GM12878 (cell line): ENCODE measurements at regions not wholly inside any gene's neighbourhood (a gene's known extent, or its start where the extent isn't known, plus 50 kb on each side); places are given as distances from the start of the nearest gene placed in this dataset.

Experiments
- ATAC-seq: fragments of 200-7000 bp; cut with Tn5 transposase; 3 replicates; pipeline ENCODE4 v1.9.1; 2020; ENCODE audit warnings: mild to moderate bottlenecking, moderate library complexity
- BruUV-seq: library from RNA; stranded (reverse); fragments of 400-500 nt; replicated peaks from 2 replicates; lab custom pipeline; 2021; lab: Mats Ljungman, UMichigan
- CTCF ChIA-PET: fragments of 300-600 bp; sonication (Branson Sonifier 250); formaldehyde crosslinking; extraction: SDS; loops from one replicate; lab custom pipeline; 2021; ENCODE audit warnings: inconsistent platforms; lab: Yijun Ruan, JAX
- POLR2A ChIA-PET: fragments of 350-600 bp; formaldehyde crosslinking; extraction: SDS; loops from one replicate; lab custom pipeline; 2021; ENCODE audit warnings: inconsistent platforms; lab: Charles Lee
- RAD21 ChIA-PET: fragments of 300-600 bp; sonication (Branson Sonifier 250); formaldehyde crosslinking; loops from one replicate; lab custom pipeline; 2023; ENCODE audit warnings: antibody characterized with exemption; ENCODE audit not compliant: unreplicated experiment; lab: Charles Lee
- SMC1A ChIA-PET: fragments of 300-600 bp; sonication (Branson Sonifier 250); formaldehyde crosslinking; loops from one replicate; lab custom pipeline; 2023; ENCODE audit not compliant: unreplicated experiment, uncharacterized antibody; lab: Charles Lee
- DNase-seq: peaks from one replicate; pipeline ENCODE4 v3.0.0-alpha.2; 2011; ENCODE audit warnings: low read depth, low spot score
- FAIRE-seq: peaks from 3 replicates; lab custom pipeline; 2011; peaks lifted over from hg19 to GRCh38; lab: Jason Lieb, UNC
- H2AFZ ChIP-seq: 2 replicates; pipeline ENCODE4 v1.6.0; 2011; ENCODE audit warnings: low read depth, low read length, control low read depth; ENCODE audit not compliant: control insufficient read depth
- H3K27ac ChIP-seq: 2 replicates; pipeline ENCODE4 v1.5.1; 2011; ENCODE audit warnings: control low read depth; ENCODE audit not compliant: control insufficient read depth, insufficient read depth
- H3K27me3 ChIP-seq, 2 experiments: replicated peaks in 1 of 2; 2 replicates each; pipeline versions ENCODE4 v1.6.0 to v1.6.1; 2011; ENCODE audit warnings: low read length in 1 of 2; ENCODE audit not compliant: control insufficient read depth in 2 of 2, insufficient read depth in 2 of 2
- H3K36me3 ChIP-seq, 2 experiments: 2 replicates each; pipeline ENCODE4 v1.5.1; 2011; ENCODE audit warnings: low read length in 1 of 2; ENCODE audit not compliant: control insufficient read depth in 2 of 2, insufficient read depth in 2 of 2
- H3K4me1 ChIP-seq: 2 replicates; pipeline ENCODE4 v1.6.1; 2011; ENCODE audit warnings: mild to moderate bottlenecking, low read length, moderate library complexity, mixed read lengths; ENCODE audit not compliant: control insufficient read depth, insufficient read depth
- H3K4me2 ChIP-seq: 2 replicates; pipeline ENCODE4 v1.6.0; 2011; ENCODE audit warnings: control low read depth; ENCODE audit not compliant: control insufficient read depth, insufficient read depth
- H3K4me3 ChIP-seq: fragments of 200-600 bp; sonication (generic); 2 replicates; pipeline ENCODE4 v1.5.1; 2016
- H3K79me2 ChIP-seq: 2 replicates; pipeline ENCODE4 v1.6.0; 2011; ENCODE audit warnings: low read length; ENCODE audit not compliant: control insufficient read depth, insufficient read depth
- H3K9ac ChIP-seq: 2 replicates; pipeline ENCODE4 v1.8.0; 2011; ENCODE audit warnings: low read length, control low read depth, mixed read lengths; ENCODE audit not compliant: control insufficient read depth, insufficient read depth
- H3K9me3 ChIP-seq: replicated peaks from 3 replicates; pipeline ENCODE4 v1.5.1; 2011; ENCODE audit warnings: mild to moderate bottlenecking, low read length; ENCODE audit not compliant: control insufficient read depth, insufficient read depth
- H4K20me1 ChIP-seq: 2 replicates; pipeline ENCODE4 v1.6.0; 2011; ENCODE audit not compliant: control insufficient read depth, insufficient read depth
- CTCF ChIP-seq, 3 experiments: IDR thresholded peaks in 2 of 3; conservative IDR thresholded peaks in 1 of 3; 2 replicates each; pipeline ENCODE4 v1.5.1; 2011; ENCODE audit warnings: low read depth in 3 of 3, low read length in 3 of 3, mild to moderate bottlenecking in 3 of 3, control low read depth in 2 of 3, moderate library complexity in 2 of 3, inconsistent platforms in 1 of 3, mixed read lengths in 1 of 3; ENCODE audit not compliant: control insufficient read depth in 2 of 3, insufficient read depth in 1 of 3; ENCODE audit errors: extremely low read depth in 1 of 3
- MYC ChIP-seq: IDR thresholded peaks from 2 replicates; pipeline ENCODE4 v1.6.1; 2011; ENCODE audit warnings: mild to moderate bottlenecking, low read length, moderate library complexity, inconsistent platforms; ENCODE audit not compliant: insufficient read depth, insufficient replicate concordance, insufficient read length, severe bottlenecking
- WGBS: methylation state at CpG from one replicate; pipeline ENCODE4 v1.1.6; 2016; ENCODE audit warnings: low lambda C conversion rate; ENCODE audit not compliant: insufficient replicate concordance, insufficient coverage; ENCODE audit errors: missing lambda C conversion rate; 5-methylcytosine and 5-hydroxymethylcytosine counted together
- in situ Hi-C: fragments of 300-500 bp; cut with MboI; formaldehyde crosslinking; loops from 9 replicates; pipeline ENCODE4 v1.14.3; 2018; ENCODE audit warnings: mixed read lengths
- intact Hi-C: fragments of 100-400 bp; cut with micrococcal nuclease; formaldehyde crosslinking; loops from one replicate; pipeline ENCODE4 v1.14.2; 2022; ENCODE audit not compliant: unreplicated experiment
- TF ChIP-seq, protein P1 (sequence below): IDR thresholded peaks from 2 replicates; pipeline ENCODE4 v1.6.1; 2012; ENCODE audit warnings: mild to moderate bottlenecking, low read depth, low read length
- TF ChIP-seq, protein P2 (sequence below): fragments of 450-650 bp; IDR thresholded peaks from 2 replicates; pipeline ENCODE4 v1.6.1; 2016; ENCODE audit warnings: mild to moderate bottlenecking

GRCh38 chr11:122020902-122021301, 95.1 kb downstream of the BLID start:
- ATAC-seq: no peak
- WGBS: 2% methylated on average over 2 of the region's 2 CpGs
- Histone ChIP-seq H2AFZ (no peak overlapping the region), H3K79me2 (no peaks in the 10 kb centered on the region), H3K36me3 (no peaks in the 10 kb centered on the region), H3K9ac (no peak overlapping the region), H4K20me1 (no peaks in the 10 kb centered on the region), H3K4me1 (no peaks in the 10 kb centered on the region), H3K4me3 (no peak overlapping the region), H3K27ac (no peak overlapping the region), H3K27me3 (no peaks in the 10 kb centered on the region), H3K9me3 (no peaks in the 10 kb centered on the region), H3K4me2 (no peak overlapping the region)
- ChIA-PET RAD21 (no interaction called here), POLR2A (no interaction called here), CTCF (interaction anchor here (0.7 kb wide), 1 partner anchor 41 kb away, joined by 3 read pairs; no protein-coding TSS in a partner anchor), SMC1A (no interaction called here)
- TF ChIP-seq, protein P1, sequence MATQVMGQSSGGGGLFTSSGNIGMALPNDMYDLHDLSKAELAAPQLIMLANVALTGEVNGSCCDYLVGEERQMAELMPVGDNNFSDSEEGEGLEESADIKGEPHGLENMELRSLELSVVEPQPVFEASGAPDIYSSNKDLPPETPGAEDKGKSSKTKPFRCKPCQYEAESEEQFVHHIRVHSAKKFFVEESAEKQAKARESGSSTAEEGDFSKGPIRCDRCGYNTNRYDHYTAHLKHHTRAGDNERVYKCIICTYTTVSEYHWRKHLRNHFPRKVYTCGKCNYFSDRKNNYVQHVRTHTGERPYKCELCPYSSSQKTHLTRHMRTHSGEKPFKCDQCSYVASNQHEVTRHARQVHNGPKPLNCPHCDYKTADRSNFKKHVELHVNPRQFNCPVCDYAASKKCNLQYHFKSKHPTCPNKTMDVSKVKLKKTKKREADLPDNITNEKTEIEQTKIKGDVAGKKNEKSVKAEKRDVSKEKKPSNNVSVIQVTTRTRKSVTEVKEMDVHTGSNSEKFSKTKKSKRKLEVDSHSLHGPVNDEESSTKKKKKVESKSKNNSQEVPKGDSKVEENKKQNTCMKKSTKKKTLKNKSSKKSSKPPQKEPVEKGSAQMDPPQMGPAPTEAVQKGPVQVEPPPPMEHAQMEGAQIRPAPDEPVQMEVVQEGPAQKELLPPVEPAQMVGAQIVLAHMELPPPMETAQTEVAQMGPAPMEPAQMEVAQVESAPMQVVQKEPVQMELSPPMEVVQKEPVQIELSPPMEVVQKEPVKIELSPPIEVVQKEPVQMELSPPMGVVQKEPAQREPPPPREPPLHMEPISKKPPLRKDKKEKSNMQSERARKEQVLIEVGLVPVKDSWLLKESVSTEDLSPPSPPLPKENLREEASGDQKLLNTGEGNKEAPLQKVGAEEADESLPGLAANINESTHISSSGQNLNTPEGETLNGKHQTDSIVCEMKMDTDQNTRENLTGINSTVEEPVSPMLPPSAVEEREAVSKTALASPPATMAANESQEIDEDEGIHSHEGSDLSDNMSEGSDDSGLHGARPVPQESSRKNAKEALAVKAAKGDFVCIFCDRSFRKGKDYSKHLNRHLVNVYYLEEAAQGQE: no peak
- TF ChIP-seq, protein P2, sequence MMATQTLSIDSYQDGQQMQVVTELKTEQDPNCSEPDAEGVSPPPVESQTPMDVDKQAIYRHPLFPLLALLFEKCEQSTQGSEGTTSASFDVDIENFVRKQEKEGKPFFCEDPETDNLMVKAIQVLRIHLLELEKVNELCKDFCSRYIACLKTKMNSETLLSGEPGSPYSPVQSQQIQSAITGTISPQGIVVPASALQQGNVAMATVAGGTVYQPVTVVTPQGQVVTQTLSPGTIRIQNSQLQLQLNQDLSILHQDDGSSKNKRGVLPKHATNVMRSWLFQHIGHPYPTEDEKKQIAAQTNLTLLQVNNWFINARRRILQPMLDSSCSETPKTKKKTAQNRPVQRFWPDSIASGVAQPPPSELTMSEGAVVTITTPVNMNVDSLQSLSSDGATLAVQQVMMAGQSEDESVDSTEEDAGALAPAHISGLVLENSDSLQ: no peak
- TF ChIP-seq CTCF (IDR thresholded peaks at IDR 0.05 in 2 of 3, conservative IDR thresholded peaks at IDR 0.05 in 1 of 3; ENCODE audit: control insufficient read depth in 2 of 3, extremely low read depth in 1 of 3, insufficient read depth in 1 of 3, low read depth in 3 of 3, low read length in 3 of 3): no peak; a peak in 1 of 6 replicates
- TF ChIP-seq MYC: no peak
- BruUV-seq: no TSS peak
- no peak for DNase-seq
- no peak for FAIRE-seq
- intact Hi-C loops (no loop called here), in situ Hi-C loops (no loop called here)
